Breast epithelium (tissue), 3 donors: ENCODE measurements at regions not wholly inside any gene's neighbourhood (a gene's known extent, or its start where the extent isn't known, plus 50 kb on each side); places are given as distances from the start of the nearest gene placed in this dataset.

Source experiments
- POLR2A ChIP-seq: fragments of 450-650 bp; IDR thresholded peaks from one replicate; pipeline ENCODE4 v1.6.1; 2016; ENCODE audit warnings: antibody characterized with exemption, mild to moderate bottlenecking, moderate library complexity
- POLR2AphosphoS5 ChIP-seq, 3 donors: sonication (generic); formaldehyde crosslinking; IDR thresholded peaks; one replicate each; pipeline ENCODE4 v1.6.1; 2017; ENCODE audit warnings: antibody characterized with exemption in 3 of 3
- TF ChIP-seq, protein P1 (sequence below), 3 donors: fragments of 450-650 bp; IDR thresholded peaks; one replicate each; pipeline ENCODE4 v1.5.1; 2016 to 2017; ENCODE audit warnings: antibody characterized with exemption in 3 of 3, mild to moderate bottlenecking in 3 of 3, moderate library complexity in 3 of 3

- TF ChIP-seq, protein P1, sequence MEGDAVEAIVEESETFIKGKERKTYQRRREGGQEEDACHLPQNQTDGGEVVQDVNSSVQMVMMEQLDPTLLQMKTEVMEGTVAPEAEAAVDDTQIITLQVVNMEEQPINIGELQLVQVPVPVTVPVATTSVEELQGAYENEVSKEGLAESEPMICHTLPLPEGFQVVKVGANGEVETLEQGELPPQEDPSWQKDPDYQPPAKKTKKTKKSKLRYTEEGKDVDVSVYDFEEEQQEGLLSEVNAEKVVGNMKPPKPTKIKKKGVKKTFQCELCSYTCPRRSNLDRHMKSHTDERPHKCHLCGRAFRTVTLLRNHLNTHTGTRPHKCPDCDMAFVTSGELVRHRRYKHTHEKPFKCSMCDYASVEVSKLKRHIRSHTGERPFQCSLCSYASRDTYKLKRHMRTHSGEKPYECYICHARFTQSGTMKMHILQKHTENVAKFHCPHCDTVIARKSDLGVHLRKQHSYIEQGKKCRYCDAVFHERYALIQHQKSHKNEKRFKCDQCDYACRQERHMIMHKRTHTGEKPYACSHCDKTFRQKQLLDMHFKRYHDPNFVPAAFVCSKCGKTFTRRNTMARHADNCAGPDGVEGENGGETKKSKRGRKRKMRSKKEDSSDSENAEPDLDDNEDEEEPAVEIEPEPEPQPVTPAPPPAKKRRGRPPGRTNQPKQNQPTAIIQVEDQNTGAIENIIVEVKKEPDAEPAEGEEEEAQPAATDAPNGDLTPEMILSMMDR (IDR thresholded peaks at IDR 0.05), result no peak
- TF ChIP-seq POLR2A, result no peak
- no peak for TF ChIP-seq POLR2AphosphoS5 (IDR thresholded peaks at IDR 0.05)
Measured at GRCh38 chr15:39301589-39301999, 279.3 kb upstream of the THBS1 start.
